Dendritic cell treated with granulocyte-macrophage colony-stimulating factor and Interleukin-4, amounts not matched to agents 40 ng/mL and 50 ng/mL, for 4 days (primary cell): ENCODE measurements at regions not wholly inside any gene's neighbourhood (a gene's known extent, or its start where the extent isn't known, plus 50 kb on each side); places are given as distances from the start of the nearest gene placed in this dataset.
"Not testable (repeated sequence)": the region's sequence is repeated elsewhere in the genome, so short reads cannot be mapped to it uniquely, and the experiment has no call there.

Experiments
- H3K27ac Mint-ChIP-seq: one replicate; pipeline ENCODE4 v1.8.0; 2022; ENCODE audit warnings: mild to moderate bottlenecking, mixed read lengths
- H3K27me3 Mint-ChIP-seq: one replicate; pipeline ENCODE4 v1.8.0; 2022; ENCODE audit warnings: mild to moderate bottlenecking, mixed read lengths
- H3K36me3 Mint-ChIP-seq: one replicate; pipeline ENCODE4 v1.8.0; 2022; ENCODE audit warnings: low read depth, mixed read lengths
- H3K4me1 Mint-ChIP-seq: one replicate; pipeline ENCODE4 v1.8.0; 2022; ENCODE audit warnings: low read depth, mixed read lengths
- H3K4me3 Mint-ChIP-seq: one replicate; pipeline ENCODE4 v1.8.0; 2022; ENCODE audit warnings: mild to moderate bottlenecking, moderate library complexity, mixed read lengths
- H3K9me3 Mint-ChIP-seq: one replicate; pipeline ENCODE4 v1.8.0; 2022; ENCODE audit warnings: mixed read lengths
- intact Hi-C: fragments of 100-400 bp; cut with micrococcal nuclease; formaldehyde crosslinking; loops from one replicate; pipeline ENCODE4 v1.15.0; 2022

- H3K9me3 Mint-ChIP-seq, result peaks cover 45% of the 10 kb centered on the region
- intact Hi-C loops, result no loop called here
- H3K4me3 Mint-ChIP-seq, result no peak overlapping the region
- H3K27me3 Mint-ChIP-seq, result no peaks in the 10 kb centered on the region
- no peak overlapping the region for H3K27ac Mint-ChIP-seq
- H3K4me1 Mint-ChIP-seq, result no peaks in the 10 kb centered on the region
- H3K36me3 Mint-ChIP-seq, result no peaks in the 10 kb centered on the region
Measured at GRCh38 chr20:6311841-6312655, 189.2 kb upstream of the FERMT1 start.

GRCh38 chr20:6311097-6311496, 188.3 kb upstream of the FERMT1 start:
- H3K4me1 Mint-ChIP-seq, result no peaks in the 10 kb centered on the region
- H3K27ac Mint-ChIP-seq, result no peak overlapping the region
- intact Hi-C loops, result no loop called here
- no peaks in the 10 kb centered on the region for H3K27me3 Mint-ChIP-seq
- peaks cover 45% of the 10 kb centered on the region for H3K9me3 Mint-ChIP-seq
- H3K36me3 Mint-ChIP-seq, result no peaks in the 10 kb centered on the region
- no peak overlapping the region for H3K4me3 Mint-ChIP-seq

- H3K4me1 Mint-ChIP-seq, result no peaks in the 10 kb centered on the region
- H3K36me3 Mint-ChIP-seq, result no peaks in the 10 kb centered on the region
- H3K4me3 Mint-ChIP-seq, result no peak overlapping the region
- intact Hi-C loops, result no loop called here
- peaks cover 15% of the 10 kb centered on the region for H3K9me3 Mint-ChIP-seq
- no peaks in the 10 kb centered on the region for H3K27me3 Mint-ChIP-seq
- no peak overlapping the region for H3K27ac Mint-ChIP-seq
Measured at GRCh38 chr20:6305536-6305935, 182.7 kb upstream of the FERMT1 start.

- H3K36me3 Mint-ChIP-seq, result no peaks in the 10 kb centered on the region
- intact Hi-C loops, result no loop called here
- H3K4me1 Mint-ChIP-seq, result no peaks in the 10 kb centered on the region
- H3K27me3 Mint-ChIP-seq, result no peaks in the 10 kb centered on the region
- H3K9me3 Mint-ChIP-seq, result peaks cover 7% of the 10 kb centered on the region
- no peak overlapping the region for H3K4me3 Mint-ChIP-seq
- H3K27ac Mint-ChIP-seq, result no peak overlapping the region
Measured at GRCh38 chr20:6302041-6302440, 179.2 kb upstream of the FERMT1 start.

- Mint-ChIP-seq H3K27me3 (no peaks in the 10 kb centered on the region), H3K4me1 (no peaks in the 10 kb centered on the region), H3K4me3 (no peak overlapping the region), H3K27ac (no peak overlapping the region), H3K9me3 (peaks cover 7% of the 10 kb centered on the region), H3K36me3 (no peaks in the 10 kb centered on the region)
- intact Hi-C loops, result no loop called here
Measured at GRCh38 chr20:6299456-6299855, 176.6 kb upstream of the FERMT1 start.

- intact Hi-C loops, result no loop called here
- H3K9me3 Mint-ChIP-seq, result peaks cover 7% of the 10 kb centered on the region
- H3K4me1 Mint-ChIP-seq, result no peaks in the 10 kb centered on the region
- H3K36me3 Mint-ChIP-seq, result no peaks in the 10 kb centered on the region
- no peak overlapping the region for H3K27ac Mint-ChIP-seq
- no peak overlapping the region for H3K4me3 Mint-ChIP-seq
- no peaks in the 10 kb centered on the region for H3K27me3 Mint-ChIP-seq
Measured at GRCh38 chr20:6298049-6298448, 175.2 kb upstream of the FERMT1 start.

GRCh38 chr20:6295867-6296256, 173.0 kb upstream of the FERMT1 start:
- H3K27me3 Mint-ChIP-seq, result no peaks in the 10 kb centered on the region
- no peaks in the 10 kb centered on the region for H3K9me3 Mint-ChIP-seq
- H3K27ac Mint-ChIP-seq, result no peak overlapping the region
- intact Hi-C loops, result no loop called here
- H3K36me3 Mint-ChIP-seq, result no peaks in the 10 kb centered on the region
- H3K4me3 Mint-ChIP-seq, result no peak overlapping the region
- H3K4me1 Mint-ChIP-seq, result no peaks in the 10 kb centered on the region

- Mint-ChIP-seq H3K4me3 (no peak overlapping the region), H3K27ac (no peak overlapping the region), H3K27me3 (no peaks in the 10 kb centered on the region), H3K4me1 (no peaks in the 10 kb centered on the region), H3K36me3 (no peaks in the 10 kb centered on the region), H3K9me3 (no peaks in the 10 kb centered on the region)
- intact Hi-C loops, result no loop called here
Measured at GRCh38 chr20:6295127-6295866, 172.5 kb upstream of the FERMT1 start.

- Mint-ChIP-seq H3K4me3 (no peak overlapping the region), H3K27me3 (peaks cover 1% of the 10 kb centered on the region), H3K4me1 (no peaks in the 10 kb centered on the region), H3K36me3 (no peaks in the 10 kb centered on the region), H3K27ac (no peak overlapping the region), H3K9me3 (peaks cover 21% of the 10 kb centered on the region)
- intact Hi-C loops, result no loop called here
Measured at GRCh38 chr20:6287471-6287870, 164.6 kb upstream of the FERMT1 start.

GRCh38 chr20:6282642-6283041, 159.8 kb upstream of the FERMT1 start:
- Mint-ChIP-seq H3K9me3 (peaks cover 16% of the 10 kb centered on the region), H3K4me1 (no peaks in the 10 kb centered on the region), H3K27ac (no peak overlapping the region), H3K36me3 (no peaks in the 10 kb centered on the region), H3K4me3 (no peak overlapping the region), H3K27me3 (no peaks in the 10 kb centered on the region)
- intact Hi-C loops, result no loop called here

- no peak overlapping the region for H3K27ac Mint-ChIP-seq
- no peaks in the 10 kb centered on the region for H3K36me3 Mint-ChIP-seq
- no peaks in the 10 kb centered on the region for H3K4me1 Mint-ChIP-seq
- H3K4me3 Mint-ChIP-seq, result no peak overlapping the region
- intact Hi-C loops, result no loop called here
- H3K27me3 Mint-ChIP-seq, result no peaks in the 10 kb centered on the region
- peaks cover 6% of the 10 kb centered on the region for H3K9me3 Mint-ChIP-seq
Measured at GRCh38 chr20:6277661-6278240, 154.9 kb upstream of the FERMT1 start.

- H3K27ac Mint-ChIP-seq, H3K36me3 Mint-ChIP-seq, H3K27me3 Mint-ChIP-seq, H3K4me3 Mint-ChIP-seq, H3K9me3 Mint-ChIP-seq, intact Hi-C loops, H3K4me1 Mint-ChIP-seq: not testable (repeated sequence)
Measured at GRCh38 chr20:6270404-6270803, 147.6 kb upstream of the FERMT1 start.

GRCh38 chr20:6269168-6269873, 146.5 kb upstream of the FERMT1 start:
- H3K27me3 Mint-ChIP-seq, result peaks cover 3% of the 10 kb centered on the region
- H3K36me3 Mint-ChIP-seq, result no peaks in the 10 kb centered on the region
- H3K27ac Mint-ChIP-seq, result no peak overlapping the region
- H3K4me3 Mint-ChIP-seq, result no peak overlapping the region
- H3K4me1 Mint-ChIP-seq, result peaks cover 5% of the 10 kb centered on the region
- no peaks in the 10 kb centered on the region for H3K9me3 Mint-ChIP-seq
- intact Hi-C loops, result no loop called here
